Thyroid gland (tissue), 4 donors: ENCODE measurements at regions not wholly inside any gene's neighbourhood (a gene's known extent, or its start where the extent isn't known, plus 50 kb on each side); places are given as distances from the start of the nearest gene placed in this dataset.

Experiments used
- CTCF ChIP-seq, 6 experiments: fragments of 200-600 bp in 3 of 6; fragments of 450-650 bp in 3 of 6; sonication (generic) in 3 of 6; IDR thresholded peaks; one replicate each; pipeline ENCODE4 v1.5.1; 2016 to 2019; ENCODE audit warnings: antibody characterized with exemption in 6 of 6, mild to moderate bottlenecking in 2 of 6, inconsistent platforms in 1 of 6, moderate library complexity in 1 of 6
- POLR2A ChIP-seq, 2 donors: fragments of 450-650 bp; IDR thresholded peaks; one replicate each; pipeline ENCODE4 v1.6.1; 2017; ENCODE audit warnings: antibody characterized with exemption in 2 of 2, mild to moderate bottlenecking in 2 of 2, moderate library complexity in 1 of 2

- no peak for TF ChIP-seq CTCF (IDR thresholded peaks at IDR 0.05)
- no peak for TF ChIP-seq POLR2A (IDR thresholded peaks at IDR 0.05)
These were observed 281.4 kb downstream of the RAB28 start for GRCh38 chr4:13202701-13203100.
